Right lobe of liver (tissue), 4 donors: ENCODE measurements at regions not wholly inside any gene's neighbourhood (a gene's known extent, or its start where the extent isn't known, plus 50 kb on each side); places are given as distances from the start of the nearest gene placed in this dataset.

ENCODE experiments used
- POLR2A ChIP-seq: fragments of 450-650 bp; IDR thresholded peaks from one replicate; pipeline ENCODE4 v1.6.1; 2017; ENCODE audit warnings: antibody characterized with exemption, mild to moderate bottlenecking
- TF ChIP-seq, protein P1 (sequence below), 4 donors: fragments of 200-600 bp in 3 of 4; fragments of 450-650 bp in 1 of 4; IDR thresholded peaks; one replicate each; pipeline versions ENCODE4 v1.5.1 to v1.8.0; 2016 to 2022; ENCODE audit warnings: antibody characterized with exemption in 4 of 4, mild to moderate bottlenecking in 2 of 4
- donor health status: DM: no; HTN: no; CAD: no.
- donor health status: DM: no; HTN: no; CAD: no.
- donor health status: DM: no; HTN: yes; CAD: no.

- TF ChIP-seq, protein P1, sequence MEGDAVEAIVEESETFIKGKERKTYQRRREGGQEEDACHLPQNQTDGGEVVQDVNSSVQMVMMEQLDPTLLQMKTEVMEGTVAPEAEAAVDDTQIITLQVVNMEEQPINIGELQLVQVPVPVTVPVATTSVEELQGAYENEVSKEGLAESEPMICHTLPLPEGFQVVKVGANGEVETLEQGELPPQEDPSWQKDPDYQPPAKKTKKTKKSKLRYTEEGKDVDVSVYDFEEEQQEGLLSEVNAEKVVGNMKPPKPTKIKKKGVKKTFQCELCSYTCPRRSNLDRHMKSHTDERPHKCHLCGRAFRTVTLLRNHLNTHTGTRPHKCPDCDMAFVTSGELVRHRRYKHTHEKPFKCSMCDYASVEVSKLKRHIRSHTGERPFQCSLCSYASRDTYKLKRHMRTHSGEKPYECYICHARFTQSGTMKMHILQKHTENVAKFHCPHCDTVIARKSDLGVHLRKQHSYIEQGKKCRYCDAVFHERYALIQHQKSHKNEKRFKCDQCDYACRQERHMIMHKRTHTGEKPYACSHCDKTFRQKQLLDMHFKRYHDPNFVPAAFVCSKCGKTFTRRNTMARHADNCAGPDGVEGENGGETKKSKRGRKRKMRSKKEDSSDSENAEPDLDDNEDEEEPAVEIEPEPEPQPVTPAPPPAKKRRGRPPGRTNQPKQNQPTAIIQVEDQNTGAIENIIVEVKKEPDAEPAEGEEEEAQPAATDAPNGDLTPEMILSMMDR (IDR thresholded peaks at IDR 0.05), result no peak
- TF ChIP-seq POLR2A, result no peak
Measured at GRCh38 chr6:66173587-66173986, 466.6 kb upstream of the EYS start.
